PC-9 (cell line): ENCODE measurements at regions not wholly inside any gene's neighbourhood (a gene's known extent, or its start where the extent isn't known, plus 50 kb on each side); places are given as distances from the start of the nearest gene placed in this dataset.

Experiments
- BruUV-seq: library from RNA; stranded (reverse); fragments of 400-500 nt; replicated peaks from 2 replicates; lab custom pipeline; 2021; lab: Mats Ljungman, UMichigan
- CTCF ChIA-PET: fragments of 300-600 bp; sonication (Branson Sonifier 250); formaldehyde crosslinking; loops from one replicate; lab custom pipeline; 2022; ENCODE audit warnings: antibody characterized with exemption; lab: Charles Lee
- POLR2A ChIA-PET: fragments of 300-600 bp; sonication (Branson Sonifier 250); formaldehyde crosslinking; loops from one replicate; lab custom pipeline; 2022; ENCODE audit warnings: antibody characterized with exemption; ENCODE audit not compliant: unreplicated experiment; lab: Charles Lee
- DNase-seq, 2 experiments: peaks; one replicate each; pipeline versions ENCODE4 v3.0.0 to v3.0.0-alpha.2; 2015 to 2022; ENCODE audit warnings: mixed read lengths in 1 of 2
- H2AFZ ChIP-seq: fragments of 200-600 bp; sonication (generic); 2 replicates; pipeline ENCODE4 v1.8.1; 2017; ENCODE audit warnings: antibody characterized with exemption
- H3F3A ChIP-seq: fragments of 200-600 bp; sonication (generic); 2 replicates; pipeline ENCODE4 v1.8.1; 2017; ENCODE audit warnings: antibody characterized with exemption, mild to moderate bottlenecking, low read depth; ENCODE audit not compliant: insufficient read depth
- H3K27ac ChIP-seq: fragments of 200-600 bp; sonication (generic); 2 replicates; pipeline ENCODE4 v1.6.1; 2016; ENCODE audit warnings: mixed run types
- H3K27me3 ChIP-seq: fragments of 200-600 bp; sonication (generic); 2 replicates; pipeline ENCODE4 v1.6.1; 2016; ENCODE audit warnings: low read depth, mixed run types; ENCODE audit not compliant: insufficient read depth
- H3K36me3 ChIP-seq: fragments of 200-600 bp; sonication (generic); 2 replicates; pipeline ENCODE4 v1.6.1; 2016; ENCODE audit warnings: low read depth, mixed run types
- H3K4me1 ChIP-seq: fragments of 200-600 bp; sonication (generic); replicated peaks from 2 replicates; pipeline ENCODE4 v1.6.1; 2016; ENCODE audit warnings: mixed run types; ENCODE audit not compliant: insufficient read depth
- H3K4me2 ChIP-seq: fragments of 200-600 bp; sonication (generic); 2 replicates; pipeline ENCODE4 v1.6.1; 2017; ENCODE audit warnings: mixed run types
- H3K4me3 ChIP-seq: fragments of 200-600 bp; sonication (generic); 2 replicates; pipeline ENCODE4 v1.6.1; 2016; ENCODE audit warnings: mixed run types
- H3K79me2 ChIP-seq: fragments of 200-600 bp; sonication (generic); 2 replicates; pipeline ENCODE4 v1.6.1; 2017; ENCODE audit warnings: low read depth, mixed run types
- H3K9me2 ChIP-seq: fragments of 200-600 bp; sonication (generic); 2 replicates; pipeline ENCODE4 v1.8.1; 2017; ENCODE audit warnings: mild to moderate bottlenecking; ENCODE audit not compliant: insufficient read depth
- H3K9me3 ChIP-seq: fragments of 200-600 bp; sonication (generic); 2 replicates; pipeline ENCODE4 v1.8.1; 2016; ENCODE audit warnings: low read depth; ENCODE audit not compliant: insufficient read depth
- H4K20me1 ChIP-seq: fragments of 200-600 bp; sonication (generic); 2 replicates; pipeline ENCODE4 v1.8.1; 2017; ENCODE audit not compliant: insufficient read depth
- EZH2 ChIP-seq: fragments of 200-600 bp; sonication (generic); IDR thresholded peaks from 2 replicates; pipeline ENCODE4 v1.8.0; 2017; ENCODE audit warnings: antibody characterized with exemption, low read depth
- intact Hi-C: fragments of 100-400 bp; cut with micrococcal nuclease; formaldehyde crosslinking; loops from one replicate; pipeline ENCODE4 v1.10.0; 2022; ENCODE audit not compliant: unreplicated experiment
- TF ChIP-seq, protein P1 (sequence below): fragments of 200-600 bp; sonication (generic); conservative IDR thresholded peaks from 2 replicates; pipeline ENCODE4 v1.6.1; 2017; ENCODE audit warnings: mixed run types, antibody characterized with exemption, mild to moderate bottlenecking, moderate library complexity

DNA sequence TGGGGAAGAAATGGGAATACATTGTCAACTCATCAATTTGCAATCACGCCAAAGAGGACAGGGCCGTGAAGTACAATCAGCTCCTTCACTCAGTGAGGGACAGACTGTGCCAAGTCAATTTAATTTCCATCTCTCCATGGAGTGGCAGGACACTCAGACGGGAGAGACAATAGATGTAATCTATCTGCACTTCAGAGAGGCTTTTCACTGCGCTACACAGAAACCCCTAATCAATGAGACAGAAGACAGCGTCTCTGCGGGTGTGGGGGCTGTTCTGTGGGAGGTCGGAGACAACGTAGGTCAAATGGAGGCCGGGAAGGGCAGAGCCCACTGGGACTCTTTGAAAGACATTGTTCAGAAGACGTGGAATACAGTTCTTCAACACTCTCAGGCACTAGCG is 541.0 kb upstream of the ADARB2 start:
- intact Hi-C loops, result no loop called here
- Histone ChIP-seq H3K36me3 (no peaks in the 10 kb centered on the region), H2AFZ (no peak overlapping the region), H3K9me3 (no peaks in the 10 kb centered on the region), H3K79me2 (no peaks in the 10 kb centered on the region), H3K27me3 (0 out of 2 replicates have a peak, but pooled peaks cover 4% of the 10 kb centered on the region), H3K4me3 (no peak overlapping the region), H3K27ac (no peak overlapping the region), H3F3A (no peaks in the 10 kb centered on the region), H4K20me1 (no peaks in the 10 kb centered on the region), H3K4me1 (no peaks in the 10 kb centered on the region), H3K9me2 (no peaks in the 10 kb centered on the region), H3K4me2 (no peak overlapping the region)
- CTCF ChIA-PET, result no interaction called here
- no TSS peak for BruUV-seq
- no peak for DNase-seq
- TF ChIP-seq, protein P1, sequence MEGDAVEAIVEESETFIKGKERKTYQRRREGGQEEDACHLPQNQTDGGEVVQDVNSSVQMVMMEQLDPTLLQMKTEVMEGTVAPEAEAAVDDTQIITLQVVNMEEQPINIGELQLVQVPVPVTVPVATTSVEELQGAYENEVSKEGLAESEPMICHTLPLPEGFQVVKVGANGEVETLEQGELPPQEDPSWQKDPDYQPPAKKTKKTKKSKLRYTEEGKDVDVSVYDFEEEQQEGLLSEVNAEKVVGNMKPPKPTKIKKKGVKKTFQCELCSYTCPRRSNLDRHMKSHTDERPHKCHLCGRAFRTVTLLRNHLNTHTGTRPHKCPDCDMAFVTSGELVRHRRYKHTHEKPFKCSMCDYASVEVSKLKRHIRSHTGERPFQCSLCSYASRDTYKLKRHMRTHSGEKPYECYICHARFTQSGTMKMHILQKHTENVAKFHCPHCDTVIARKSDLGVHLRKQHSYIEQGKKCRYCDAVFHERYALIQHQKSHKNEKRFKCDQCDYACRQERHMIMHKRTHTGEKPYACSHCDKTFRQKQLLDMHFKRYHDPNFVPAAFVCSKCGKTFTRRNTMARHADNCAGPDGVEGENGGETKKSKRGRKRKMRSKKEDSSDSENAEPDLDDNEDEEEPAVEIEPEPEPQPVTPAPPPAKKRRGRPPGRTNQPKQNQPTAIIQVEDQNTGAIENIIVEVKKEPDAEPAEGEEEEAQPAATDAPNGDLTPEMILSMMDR, result no peak
- no peak for TF ChIP-seq EZH2
- POLR2A ChIA-PET, result no interaction called here

DNA sequence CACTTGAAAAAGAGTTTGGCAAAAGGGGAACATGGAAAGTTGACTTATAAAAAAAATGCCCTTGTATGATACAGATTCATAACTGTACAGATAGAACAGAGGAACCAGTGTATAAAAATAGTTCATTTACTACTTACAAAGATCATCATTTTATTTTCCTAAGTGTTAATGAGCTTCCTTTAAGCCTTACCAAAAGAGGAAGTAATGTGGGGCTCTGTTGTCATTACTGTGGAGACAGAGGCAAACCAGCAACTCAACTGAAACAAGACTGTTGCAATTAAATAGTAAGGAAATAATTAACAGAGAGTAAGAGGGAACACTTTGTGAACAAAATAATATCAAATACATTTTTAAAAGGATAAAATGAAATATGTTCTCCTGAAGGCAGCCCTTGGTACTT is 526.2 kb upstream of the ADARB2 start:
- H2AFZ ChIP-seq, result no peak overlapping the region
- BruUV-seq, result no TSS peak
- ChIA-PET CTCF (no interaction called here), POLR2A (no interaction called here)
- no peaks in the 10 kb centered on the region for H3F3A ChIP-seq
- TF ChIP-seq EZH2, result no peak
- TF ChIP-seq, protein P1, result no peak
- 0 out of 2 replicates have a peak, but pooled peaks cover 3% of the 10 kb centered on the region for H3K27me3 ChIP-seq
- H3K79me2 ChIP-seq, result no peaks in the 10 kb centered on the region
- H3K27ac ChIP-seq, result no peak overlapping the region
- no peaks in the 10 kb centered on the region for H3K4me1 ChIP-seq
- H4K20me1 ChIP-seq, result no peaks in the 10 kb centered on the region
- no peaks in the 10 kb centered on the region for H3K9me2 ChIP-seq
- H3K36me3 ChIP-seq, result no peaks in the 10 kb centered on the region
- H3K4me2 ChIP-seq, result no peak overlapping the region
- no peak overlapping the region for H3K4me3 ChIP-seq
- no peak for DNase-seq
- intact Hi-C loops, result no loop called here
- no peaks in the 10 kb centered on the region for H3K9me3 ChIP-seq

DNA sequence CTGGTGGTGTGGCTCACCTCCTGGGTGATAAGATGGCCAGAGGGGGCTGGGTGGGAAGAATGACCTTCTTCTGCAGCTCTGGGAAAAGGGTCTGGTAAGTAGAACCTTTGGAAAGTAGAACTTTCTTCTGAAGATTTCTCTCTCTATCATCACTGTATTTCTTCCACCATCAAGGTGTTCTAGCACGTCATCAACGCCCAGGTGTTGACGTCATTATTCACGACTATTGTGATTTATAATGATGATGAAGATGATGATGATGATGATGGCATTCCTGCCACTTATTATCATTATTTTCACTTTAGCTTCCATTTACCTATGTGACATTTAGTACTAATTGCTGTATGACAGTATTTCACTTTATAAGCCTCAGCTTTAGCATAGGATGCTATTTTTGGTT is 525.6 kb upstream of the ADARB2 start:
- Histone ChIP-seq H3K4me3 (no peak overlapping the region), H3K4me1 (no peaks in the 10 kb centered on the region), H3F3A (no peaks in the 10 kb centered on the region), H2AFZ (no peak overlapping the region), H3K9me2 (no peaks in the 10 kb centered on the region), H3K79me2 (no peaks in the 10 kb centered on the region), H3K27me3 (0 out of 2 replicates have a peak, but pooled peaks cover 3% of the 10 kb centered on the region), H4K20me1 (no peaks in the 10 kb centered on the region), H3K4me2 (no peak overlapping the region), H3K9me3 (no peaks in the 10 kb centered on the region), H3K36me3 (no peaks in the 10 kb centered on the region), H3K27ac (no peak overlapping the region)
- intact Hi-C loops, result no loop called here
- ChIA-PET POLR2A (no interaction called here), CTCF (no interaction called here)
- TF ChIP-seq, protein P1, result no peak
- no peak for TF ChIP-seq EZH2
- no peak for DNase-seq
- BruUV-seq, result no TSS peak
